H54 (cell line): ENCODE measurements at regions not wholly inside any gene's neighbourhood (a gene's known extent, or its start where the extent isn't known, plus 50 kb on each side); places are given as distances from the start of the nearest gene placed in this dataset.

ENCODE experiments used
- DNase-seq: peaks from one replicate; pipeline ENCODE4 v3.0.0; 2011; ENCODE audit warnings: low spot score, mixed read lengths; ENCODE audit not compliant: insufficient read length
- FAIRE-seq: peaks from 3 replicates; lab custom pipeline; 2011; peaks lifted over from hg19 to GRCh38; lab: Jason Lieb, UNC
- POLR2A ChIP-seq: IDR thresholded peaks from 2 replicates; pipeline ENCODE4 v1.6.1; 2011; ENCODE audit warnings: low read depth, mild to moderate bottlenecking, low read length

- DNase-seq, result no peak
- no peak for TF ChIP-seq POLR2A
- no peak for FAIRE-seq
These were observed 101.7 kb downstream of the SNX19 start for GRCh38 chr11:130814440-130815096.

- DNase-seq (no peak), FAIRE-seq (no peak)
- no peak for TF ChIP-seq POLR2A
These were observed 101.0 kb downstream of the SNX19 start for GRCh38 chr11:130815097-130815802.

- FAIRE-seq (no peak), DNase-seq (no peak)
- TF ChIP-seq POLR2A, result no peak
These were observed 100.3 kb downstream of the SNX19 start for GRCh38 chr11:130815956-130816355.

GRCh38 chr11:130816546-130817329, 99.5 kb downstream of the SNX19 start:
- DNase-seq (no peak), FAIRE-seq (no peak)
- TF ChIP-seq POLR2A, result no peak

- DNase-seq (no peak), FAIRE-seq (no peak)
- no peak for TF ChIP-seq POLR2A
These were observed 98.8 kb downstream of the SNX19 start for GRCh38 chr11:130817330-130817944.

- DNase-seq (no peak), FAIRE-seq (no peak)
- no peak for TF ChIP-seq POLR2A
These were observed 96.7 kb downstream of the SNX19 start for GRCh38 chr11:130819625-130820024.
